ENCODE measurements at regions not wholly inside any gene's neighbourhood (a gene's known extent, or its start where the extent isn't known, plus 50 kb on each side); places are given as distances from the start of the nearest gene placed in this dataset.
"Not testable (repeated sequence)": the region's sequence is repeated elsewhere in the genome, so short reads cannot be mapped to it uniquely, and the experiment has no call there.

GRCh38 chr12:84166812-84167211 is 745.8 kb downstream of the SLC6A15 start:
- no peak for TF ChIP-seq CTCF (IDR thresholded peaks at IDR 0.05; ENCODE audit: borderline replicate concordance, control extremely low read depth, extremely low read depth, insufficient read depth, missing control alignments)
- no peak for DNase-seq (ENCODE audit: low spot score)
- in situ Hi-C loops (cut with MboI; ENCODE audit: low sequenced_read_pairs, unreplicated experiment): no loop called here

DNA sequence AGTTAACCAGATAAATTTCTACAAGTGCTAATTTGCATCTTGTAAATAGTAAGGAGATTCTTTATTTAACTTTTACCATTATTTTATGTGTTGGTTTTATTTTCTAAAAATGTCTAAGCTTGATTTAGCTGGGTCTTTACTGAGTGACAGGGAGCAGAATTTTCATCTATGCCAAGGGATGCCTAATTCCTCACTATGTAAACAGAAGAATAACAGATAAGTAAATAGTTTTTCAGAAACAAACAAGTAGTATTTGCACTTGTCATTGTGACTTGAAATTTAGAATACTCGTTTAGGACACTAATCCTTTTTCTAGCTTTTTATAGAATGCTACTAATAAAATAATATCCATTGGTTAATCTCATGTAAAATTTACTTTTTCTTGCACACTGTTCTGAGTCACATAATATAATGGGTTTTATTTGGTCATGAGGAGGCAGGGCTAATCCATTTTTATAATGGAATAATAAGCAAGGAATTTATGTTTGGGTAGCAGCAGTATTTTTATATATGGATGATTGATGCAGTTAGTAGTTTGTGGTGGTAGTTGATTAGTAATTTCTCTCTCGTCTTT is 746.5 kb downstream of the SLC6A15 start:
- DNase-seq (ENCODE audit: low spot score): no peak
- in situ Hi-C loops (cut with MboI; ENCODE audit: low sequenced_read_pairs, unreplicated experiment): no loop called here
- TF ChIP-seq CTCF (IDR thresholded peaks at IDR 0.05; ENCODE audit: borderline replicate concordance, control extremely low read depth, extremely low read depth, insufficient read depth, missing control alignments): no peak

- in situ Hi-C loops (cut with MboI; ENCODE audit: low sequenced_read_pairs, unreplicated experiment): no loop called here
Measured at GRCh38 chr12:84161296-84161695, 751.3 kb downstream of the SLC6A15 start.

DNA sequence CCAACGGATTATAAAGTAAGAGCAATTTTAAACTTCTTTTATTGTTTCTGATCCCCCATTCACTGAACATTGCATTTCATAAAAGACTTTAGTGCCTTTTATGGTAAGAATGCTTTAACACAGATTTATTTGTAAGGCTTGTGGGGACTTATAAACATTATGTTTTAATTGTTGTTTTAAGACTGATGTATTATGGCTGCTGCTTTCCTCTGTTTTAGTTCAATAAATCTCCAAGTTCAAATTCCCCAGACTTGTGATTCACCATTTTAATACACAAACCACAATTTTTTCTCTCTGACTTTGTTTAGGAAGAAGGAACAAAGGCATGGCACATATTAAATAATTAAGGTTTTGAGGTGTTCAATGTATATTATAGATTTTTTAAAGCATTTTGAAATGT is 753.3 kb downstream of the SLC6A15 start:
- in situ Hi-C loops (cut with MboI; ENCODE audit: low sequenced_read_pairs, unreplicated experiment): no loop called here

More at GRCh38 chr12:84161296-84161695, 751.3 kb downstream of the SLC6A15 start:
- TF ChIP-seq CTCF (IDR thresholded peaks at IDR 0.05; ENCODE audit: borderline replicate concordance, control extremely low read depth, extremely low read depth, insufficient read depth, missing control alignments): no peak
- DNase-seq (ENCODE audit: low spot score): no peak

DNA sequence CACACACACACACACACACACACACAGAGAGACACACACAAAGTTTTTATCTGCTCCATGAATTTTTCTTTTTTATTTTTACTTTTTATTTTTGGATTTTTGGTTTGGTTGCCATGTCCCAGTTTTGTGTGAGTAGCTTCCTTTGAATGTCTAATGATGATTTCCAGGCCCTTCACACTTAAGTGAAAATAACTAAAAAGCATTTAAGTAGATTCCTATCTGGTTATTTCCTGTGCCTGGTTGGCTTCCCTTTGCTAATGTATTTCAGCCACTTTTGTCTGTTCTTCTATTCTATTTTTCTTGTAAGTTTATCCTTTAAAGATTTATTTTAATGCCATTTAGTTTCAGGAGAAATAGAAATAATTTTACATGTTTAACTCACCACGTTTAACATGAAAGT is 755.4 kb downstream of the SLC6A15 start:
- TF ChIP-seq CTCF (IDR thresholded peaks at IDR 0.05; ENCODE audit: borderline replicate concordance, control extremely low read depth, extremely low read depth, insufficient read depth, missing control alignments): no peak
- in situ Hi-C loops (cut with MboI; ENCODE audit: low sequenced_read_pairs, unreplicated experiment): no loop called here
- no peak for DNase-seq (ENCODE audit: low spot score)

More for the DNA sequence above, 753.3 kb downstream of the SLC6A15 start:
- no peak for TF ChIP-seq CTCF (IDR thresholded peaks at IDR 0.05; ENCODE audit: borderline replicate concordance, control extremely low read depth, extremely low read depth, insufficient read depth, missing control alignments)
- DNase-seq (ENCODE audit: low spot score): no peak

DNA sequence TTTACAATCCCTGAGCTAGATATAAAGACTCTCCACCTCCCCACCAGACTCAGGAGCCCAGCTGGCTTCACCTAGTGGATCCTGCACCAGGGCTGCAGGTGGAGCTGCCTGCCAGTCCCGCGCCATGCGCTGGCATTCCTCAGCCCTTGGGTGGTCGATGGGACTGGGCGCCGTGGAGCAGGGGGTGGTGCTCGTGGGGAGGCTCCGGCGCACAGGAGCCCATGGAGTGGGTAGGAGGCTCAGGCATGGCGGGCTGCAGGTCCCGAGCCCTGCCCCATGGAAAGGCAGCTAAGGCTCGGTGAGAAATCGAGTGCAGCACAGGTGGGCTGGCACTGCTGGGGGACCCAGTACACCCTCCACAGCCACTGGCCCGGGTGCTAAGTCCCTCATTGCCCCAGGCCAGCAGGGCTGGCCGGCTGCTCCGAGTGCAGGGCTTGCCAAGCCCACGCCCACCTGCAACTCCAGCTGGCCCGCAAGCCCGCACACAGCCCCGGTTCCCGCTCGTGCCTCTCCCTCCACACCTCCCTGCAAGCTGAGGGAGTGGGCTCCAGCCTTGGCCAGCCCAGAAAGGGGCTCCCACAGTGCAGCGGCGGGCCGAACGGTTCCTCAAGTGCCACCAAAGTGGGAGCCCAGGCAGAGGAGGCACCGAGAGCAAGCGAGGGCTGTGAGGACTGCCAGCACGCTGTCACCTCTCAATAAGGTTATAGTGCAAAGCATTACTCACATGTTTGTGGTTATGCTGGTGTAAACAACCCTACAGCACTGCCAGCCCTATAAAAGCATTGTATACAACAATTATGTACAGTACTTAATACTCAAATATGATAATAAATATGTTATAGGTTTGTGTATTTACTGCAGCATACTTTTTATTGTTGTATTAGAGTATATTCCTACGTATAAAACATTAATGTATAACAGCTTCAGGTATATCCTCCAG is 757.3 kb downstream of the SLC6A15 start:
- in situ Hi-C loops (cut with MboI; ENCODE audit: low sequenced_read_pairs, unreplicated experiment); DNase-seq (ENCODE audit: low spot score): not testable (repeated sequence)

- in situ Hi-C loops (cut with MboI; ENCODE audit: low sequenced_read_pairs, unreplicated experiment); DNase-seq (ENCODE audit: low spot score): not testable (repeated sequence)
Measured at GRCh38 chr12:84154439-84154990, 758.1 kb downstream of the SLC6A15 start.
